Prostate gland (tissue), 2 donors: ENCODE measurements at regions not wholly inside any gene's neighbourhood (a gene's known extent, or its start where the extent isn't known, plus 50 kb on each side); places are given as distances from the start of the nearest gene placed in this dataset.

Source experiments
- CTCF ChIP-seq, 4 experiments: fragments of 200-600 bp in 2 of 4; fragments of 450-650 bp in 2 of 4; sonication (generic) in 2 of 4; IDR thresholded peaks; 1 replicate in 3 of 4; 2 replicates in 1 of 4; pipeline ENCODE4 v1.5.1; 2016 to 2019; ENCODE audit warnings: antibody characterized with exemption in 4 of 4, mild to moderate bottlenecking in 2 of 4, moderate library complexity in 2 of 4
- POLR2A ChIP-seq: fragments of 450-650 bp; IDR thresholded peaks from one replicate; pipeline ENCODE4 v1.6.1; 2016; ENCODE audit warnings: antibody characterized with exemption, mild to moderate bottlenecking
- POLR2AphosphoS5 ChIP-seq: sonication (generic); formaldehyde crosslinking; IDR thresholded peaks from one replicate; pipeline ENCODE4 v1.6.1; 2017; ENCODE audit warnings: antibody characterized with exemption

- TF ChIP-seq POLR2A (no peak), CTCF (IDR thresholded peaks at IDR 0.05) (no peak), POLR2AphosphoS5 (no peak)
These were observed 531.3 kb upstream of the MCTP2 start for GRCh38 chr15:93700051-93700450.
